ENCODE measurements at regions not wholly inside any gene's neighbourhood (a gene's known extent, or its start where the extent isn't known, plus 50 kb on each side); places are given as distances from the start of the nearest gene placed in this dataset.
A peak's percentile ranks its signal among the peaks of the same experiment; 100 is the strongest.
"Not testable (repeated sequence)": the region's sequence is repeated elsewhere in the genome, so short reads cannot be mapped to it uniquely, and the experiment has no call there.

DNA sequence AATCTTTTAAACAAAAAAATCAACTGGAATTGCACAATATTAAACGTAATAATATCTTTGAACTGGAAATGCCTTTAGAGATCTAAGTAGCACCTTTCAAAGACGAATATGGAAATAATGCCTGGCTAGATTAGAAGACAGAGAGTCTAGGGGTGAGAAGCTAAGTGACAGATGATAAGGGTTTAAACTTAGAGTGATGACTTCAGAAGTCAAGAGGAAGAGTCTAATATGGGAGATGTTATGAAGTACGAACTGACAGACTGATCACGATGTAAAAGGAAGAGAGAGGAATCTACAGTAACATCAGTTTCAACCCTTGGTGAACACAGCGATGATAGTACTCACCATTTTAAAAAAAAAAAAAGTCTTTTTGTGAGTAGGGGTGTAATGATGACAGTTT, 57.9 kb downstream of the HINT1 start:
- Mint-ChIP-seq H3K36me3 (no peaks in the 10 kb centered on the region), H3K9me3 (no peaks in the 10 kb centered on the region), H3K4me3 (no peak overlapping the region), H3K4me1 (ENCODE audit: low read depth in 2 of 2) (peaks cover 0 to 8% of the 10 kb centered on the region in 2 donors), H3K27me3 (no peaks in the 10 kb centered on the region), H3K27ac (peak overlapping the region in 1 of 2 donors; percentile 19)
- ATAC-seq (no peak), DNase-seq (ENCODE audit: low spot score) (no peak)

DNA sequence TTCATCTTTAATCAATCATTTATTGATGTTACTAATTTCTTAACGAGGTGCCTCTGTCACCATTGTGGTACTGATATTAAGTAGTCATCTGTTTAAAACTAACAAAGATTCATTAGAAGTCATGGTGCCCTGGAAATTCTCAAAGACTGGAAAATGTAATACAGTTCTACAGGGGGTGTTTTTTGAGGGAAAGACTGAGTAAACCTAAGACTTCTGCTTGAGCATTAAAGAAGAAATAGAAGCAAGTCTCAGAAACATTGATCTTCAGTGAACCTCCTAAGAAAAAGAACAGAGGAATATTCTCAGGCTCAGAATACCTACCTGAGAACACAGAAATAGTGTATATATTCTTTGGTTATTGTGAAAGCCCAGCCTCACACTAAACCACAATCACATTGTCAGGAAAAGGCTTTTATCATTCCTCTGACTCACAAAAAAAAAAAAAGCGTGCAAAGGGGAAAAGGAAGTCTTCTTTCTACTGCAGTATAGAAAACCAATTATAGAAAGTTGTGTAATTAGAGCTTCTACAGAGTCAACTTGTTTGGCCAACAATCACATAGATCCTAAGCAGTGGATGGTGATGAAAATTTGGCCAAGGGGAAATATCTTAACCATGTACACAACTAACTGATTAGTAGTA, 60.8 kb downstream of the HINT1 start:
- ATAC-seq = peak; percentile 70 to 78
- Mint-ChIP-seq H3K36me3 (no peaks in the 10 kb centered on the region), H3K27me3 (no peaks in the 10 kb centered on the region), H3K9me3 (no peaks in the 10 kb centered on the region), H3K27ac (peak overlapping the region in 1 of 2 donors; percentile 26), H3K4me1 (ENCODE audit: low read depth in 2 of 2) (peaks cover 0 to 8% of the 10 kb centered on the region in 2 donors), H3K4me3 (peak overlapping the region; percentile 11)
- no peak for DNase-seq (ENCODE audit: low spot score)

- Mint-ChIP-seq H3K27ac (no peak overlapping the region), H3K4me3 (no peak overlapping the region), H3K4me1 (ENCODE audit: low read depth in 2 of 2) (no peaks in the 10 kb centered on the region), H3K27me3 (peaks cover 16 to 19% of the 10 kb centered on the region in 2 donors), H3K36me3 (no peaks in the 10 kb centered on the region), H3K9me3 (no peaks in the 10 kb centered on the region)
- DNase-seq (ENCODE audit: low spot score) (no peak), ATAC-seq (no peak)
Measured at GRCh38 chr5:131096774-131097710, 68.0 kb downstream of the HINT1 start.

DNA sequence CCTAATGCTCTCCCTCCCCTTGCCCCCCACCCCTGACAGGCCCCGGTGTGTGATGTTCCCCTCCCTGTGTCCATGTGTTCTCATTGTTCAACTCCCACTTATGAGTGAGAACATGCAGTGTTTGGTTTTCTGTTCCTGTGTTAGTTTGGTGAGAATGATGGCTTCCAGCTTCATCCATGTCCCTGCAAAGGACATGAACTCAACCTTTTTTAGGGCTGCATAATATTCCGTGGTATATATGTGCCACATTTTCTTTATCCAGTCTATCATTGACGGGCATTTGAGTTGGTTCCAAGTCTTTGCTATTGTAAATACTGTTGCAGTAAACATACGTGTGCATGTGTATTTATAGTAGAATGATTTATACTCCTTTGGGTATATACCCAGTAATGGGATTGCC, 69.5 kb downstream of the HINT1 start:
- not testable (repeated sequence) for ATAC-seq; H3K27ac Mint-ChIP-seq; H3K36me3 Mint-ChIP-seq; H3K4me1 Mint-ChIP-seq (ENCODE audit: low read depth in 2 of 2); H3K4me3 Mint-ChIP-seq; H3K9me3 Mint-ChIP-seq; DNase-seq (ENCODE audit: low spot score)
- peaks cover 18 to 21% of the 10 kb centered on the region in 2 donors for H3K27me3 Mint-ChIP-seq

- H3K4me1 Mint-ChIP-seq (ENCODE audit: low read depth in 2 of 2) = no peaks in the 10 kb centered on the region
- H3K36me3 Mint-ChIP-seq = no peaks in the 10 kb centered on the region
- H3K9me3 Mint-ChIP-seq = no peaks in the 10 kb centered on the region
- H3K27ac Mint-ChIP-seq = no peak overlapping the region
- H3K27me3 Mint-ChIP-seq = peaks cover 3 to 7% of the 10 kb centered on the region in 2 donors
- DNase-seq (ENCODE audit: low spot score) = no peak
- H3K4me3 Mint-ChIP-seq = no peak overlapping the region
- no peak for ATAC-seq
Measured at GRCh38 chr5:131084436-131084835, 80.6 kb downstream of the HINT1 start.

- Mint-ChIP-seq H3K4me3 (no peak overlapping the region), H3K9me3 (no peaks in the 10 kb centered on the region), H3K27me3 (peaks cover 3 to 7% of the 10 kb centered on the region in 2 donors), H3K36me3 (no peaks in the 10 kb centered on the region), H3K4me1 (ENCODE audit: low read depth in 2 of 2) (peaks cover 7 to 10% of the 10 kb centered on the region in 2 donors), H3K27ac (no peak overlapping the region)
- no peak for ATAC-seq
- DNase-seq (ENCODE audit: low spot score) = no peak
Measured at GRCh38 chr5:131081913-131082488, 83.1 kb downstream of the HINT1 start.

DNA sequence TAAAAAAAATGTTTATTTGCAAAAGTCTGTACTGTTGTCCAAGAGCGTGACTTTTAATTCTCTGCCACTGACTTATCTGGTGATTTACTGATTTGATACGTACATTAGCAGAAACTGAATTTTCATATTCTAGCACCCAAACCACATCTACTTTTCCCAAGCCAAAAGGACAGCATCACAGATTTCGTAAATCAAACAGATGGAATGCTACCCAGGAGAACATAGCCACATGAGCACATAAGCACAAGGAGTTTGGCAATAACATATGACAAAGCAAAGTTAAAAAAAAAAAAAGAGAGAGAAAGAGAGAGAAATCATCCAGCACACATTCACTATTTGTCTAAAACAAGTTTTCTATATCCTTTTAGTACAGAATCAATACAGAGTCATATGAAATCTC, 83.7 kb downstream of the HINT1 start:
- H3K4me3 Mint-ChIP-seq = no peak overlapping the region
- peaks cover 9 to 13% of the 10 kb centered on the region in 2 donors for H3K4me1 Mint-ChIP-seq (ENCODE audit: low read depth in 2 of 2)
- ATAC-seq (no peak), DNase-seq (ENCODE audit: low spot score) (no peak)
- no peak overlapping the region for H3K27ac Mint-ChIP-seq
- H3K9me3 Mint-ChIP-seq = no peaks in the 10 kb centered on the region
- H3K27me3 Mint-ChIP-seq = peaks cover 3 to 7% of the 10 kb centered on the region in 2 donors
- H3K36me3 Mint-ChIP-seq = no peaks in the 10 kb centered on the region

GRCh38 chr5:131079232-131079631, 85.8 kb downstream of the HINT1 start:
- Mint-ChIP-seq H3K27ac (no peak overlapping the region), H3K27me3 (no peaks in the 10 kb centered on the region), H3K36me3 (no peaks in the 10 kb centered on the region), H3K9me3 (no peaks in the 10 kb centered on the region), H3K4me1 (ENCODE audit: low read depth in 2 of 2) (peaks cover 11 to 13% of the 10 kb centered on the region in 2 donors), H3K4me3 (no peak overlapping the region)
- no peak for ATAC-seq
- no peak for DNase-seq (ENCODE audit: low spot score)

DNA sequence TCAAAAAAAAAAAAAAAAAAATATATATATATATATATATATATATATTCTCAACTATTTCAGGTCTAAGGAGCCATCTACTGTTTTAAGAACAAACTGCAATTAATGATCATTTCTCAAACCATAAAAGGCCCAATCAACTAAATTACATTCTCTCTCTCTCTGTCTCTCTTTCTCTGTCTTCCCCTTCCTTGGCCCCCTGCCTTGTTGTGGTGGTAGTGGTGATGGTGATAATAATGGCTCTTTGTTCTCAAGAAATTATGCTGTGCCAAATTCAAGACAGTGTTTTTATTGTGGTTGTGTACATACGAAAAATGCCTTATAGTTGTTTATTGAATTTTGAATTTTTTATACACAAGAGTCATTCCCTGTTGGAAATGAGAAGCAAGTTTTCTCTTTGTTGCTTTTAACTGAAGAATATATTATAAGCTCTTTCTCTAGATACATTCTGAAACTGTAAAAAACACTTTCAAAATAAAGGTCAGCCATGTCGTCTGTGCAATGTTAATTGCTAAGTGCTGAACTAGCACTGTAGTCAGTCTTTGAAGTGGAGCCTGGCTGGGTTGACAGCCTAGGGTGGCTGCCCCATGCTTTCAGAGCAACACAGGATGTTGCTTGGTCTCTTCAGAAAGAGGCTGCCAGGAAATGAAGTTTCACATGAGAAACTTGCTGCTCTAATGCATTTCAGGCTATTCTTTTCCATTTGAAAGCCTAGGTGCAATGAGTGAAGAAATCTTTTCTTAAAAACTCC, 96.0 kb downstream of the HINT1 start:
- peak overlapping the region; percentile 63 for H3K4me3 Mint-ChIP-seq
- no peaks in the 10 kb centered on the region for H3K27me3 Mint-ChIP-seq
- peaks cover 45 to 47% of the 10 kb centered on the region in 2 donors for H3K4me1 Mint-ChIP-seq (ENCODE audit: low read depth in 2 of 2)
- H3K9me3 Mint-ChIP-seq = peaks cover 12% of the 10 kb centered on the region
- ATAC-seq (peak; percentile 88 to 98), DNase-seq (ENCODE audit: low spot score) (peak; percentile 65)
- peaks cover 11% of the 10 kb centered on the region for H3K36me3 Mint-ChIP-seq
- H3K27ac Mint-ChIP-seq = peak overlapping the region; percentile 76 to 88

GRCh38 chr5:131068076-131068475, 97.0 kb downstream of the HINT1 start:
- ATAC-seq (no peak), DNase-seq (ENCODE audit: low spot score) (no peak)
- Mint-ChIP-seq H3K4me1 (ENCODE audit: low read depth in 2 of 2) (peaks cover 45 to 47% of the 10 kb centered on the region in 2 donors), H3K9me3 (peaks cover 12% of the 10 kb centered on the region), H3K27ac (peak overlapping the region; percentile 1 to 88), H3K4me3 (no peak overlapping the region), H3K27me3 (no peaks in the 10 kb centered on the region), H3K36me3 (peaks cover 11% of the 10 kb centered on the region)

DNA sequence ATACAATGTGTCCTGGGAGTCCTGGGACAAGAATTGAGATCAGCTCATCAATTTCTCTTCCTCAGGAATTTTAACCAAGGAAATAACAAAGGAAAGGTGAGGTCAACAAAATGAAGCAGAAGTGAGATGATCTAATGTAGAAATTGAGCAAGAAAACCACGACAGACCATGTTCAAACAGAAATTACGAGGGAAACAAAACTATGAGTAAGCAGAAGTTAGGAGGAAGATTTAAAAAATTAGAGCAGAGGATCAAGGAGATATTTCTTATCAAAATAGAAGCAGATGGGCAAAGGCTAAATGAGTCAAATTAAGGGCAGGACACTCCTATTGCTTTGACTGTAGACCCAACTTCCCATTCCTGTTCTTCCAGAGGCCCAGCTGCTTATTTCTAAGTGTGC, 97.4 kb downstream of the HINT1 start:
- Mint-ChIP-seq H3K36me3 (peaks cover 11% of the 10 kb centered on the region), H3K4me1 (ENCODE audit: low read depth in 2 of 2) (peaks cover 45 to 47% of the 10 kb centered on the region in 2 donors), H3K9me3 (peaks cover 12% of the 10 kb centered on the region), H3K27me3 (no peaks in the 10 kb centered on the region), H3K4me3 (no peak overlapping the region), H3K27ac (peak overlapping the region; percentile 1 to 88)
- ATAC-seq (no peak), DNase-seq (ENCODE audit: low spot score) (no peak)

GRCh38 chr5:131064669-131065371, 100.2 kb downstream of the HINT1 start:
- Mint-ChIP-seq H3K36me3 (peaks cover 11% of the 10 kb centered on the region), H3K27me3 (no peaks in the 10 kb centered on the region), H3K4me1 (ENCODE audit: low read depth in 2 of 2) (peaks cover 38 to 39% of the 10 kb centered on the region in 2 donors), H3K9me3 (peaks cover 12% of the 10 kb centered on the region), H3K4me3 (peak overlapping the region; percentile 30), H3K27ac (peak overlapping the region in 1 of 2 donors; percentile 15)
- ATAC-seq (peak in 1 of 2 donors; percentile 37), DNase-seq (ENCODE audit: low spot score) (no peak)

Data from natural killer cell treated with Interleukin-12 subunit alpha and Interleukin-12 subunit beta and Interleukin-15 and Interleukin-18, amount 100 ng/mL, for 72 hours (primary cell).